BJ (cell line): ENCODE measurements at regions not wholly inside any gene's neighbourhood (a gene's known extent, or its start where the extent isn't known, plus 50 kb on each side); places are given as distances from the start of the nearest gene placed in this dataset.

ENCODE experiments used
- CTCF ChIA-PET: fragments of 350-600 bp; formaldehyde crosslinking; extraction: SDS; loops from one replicate; lab custom pipeline; 2021; ENCODE audit warnings: antibody characterized with exemption, inconsistent platforms; lab: Yijun Ruan, JAX
- POLR2A ChIA-PET: fragments of 300-600 bp; sonication (Branson Sonifier 250); formaldehyde crosslinking; extraction: SDS; loops from one replicate; lab custom pipeline; 2021; ENCODE audit warnings: antibody characterized with exemption; lab: Charles Lee
- DNase-seq: peaks from one replicate; pipeline ENCODE4 v3.0.0-alpha.2; 2011; ENCODE audit warnings: low read depth
- H3K27me3 ChIP-seq: 2 replicates; pipeline ENCODE4 v1.6.0; 2011; ENCODE audit warnings: low read length; ENCODE audit not compliant: control insufficient read depth, insufficient read depth
- H3K36me3 ChIP-seq: 2 replicates; pipeline ENCODE4 v1.5.1; 2011; ENCODE audit warnings: low read length; ENCODE audit not compliant: control insufficient read depth, insufficient read depth
- H3K4me3 ChIP-seq: 2 replicates; pipeline ENCODE4 v1.5.1; 2011; ENCODE audit warnings: low read depth, mild to moderate bottlenecking, control low read depth, low read length
- TF ChIP-seq, protein P1 (sequence below): IDR thresholded peaks from 2 replicates; pipeline ENCODE4 v1.5.1; 2011; ENCODE audit warnings: low read depth, mild to moderate bottlenecking, control low read depth, inconsistent platforms, low read length, moderate library complexity; ENCODE audit not compliant: insufficient read depth

DNA sequence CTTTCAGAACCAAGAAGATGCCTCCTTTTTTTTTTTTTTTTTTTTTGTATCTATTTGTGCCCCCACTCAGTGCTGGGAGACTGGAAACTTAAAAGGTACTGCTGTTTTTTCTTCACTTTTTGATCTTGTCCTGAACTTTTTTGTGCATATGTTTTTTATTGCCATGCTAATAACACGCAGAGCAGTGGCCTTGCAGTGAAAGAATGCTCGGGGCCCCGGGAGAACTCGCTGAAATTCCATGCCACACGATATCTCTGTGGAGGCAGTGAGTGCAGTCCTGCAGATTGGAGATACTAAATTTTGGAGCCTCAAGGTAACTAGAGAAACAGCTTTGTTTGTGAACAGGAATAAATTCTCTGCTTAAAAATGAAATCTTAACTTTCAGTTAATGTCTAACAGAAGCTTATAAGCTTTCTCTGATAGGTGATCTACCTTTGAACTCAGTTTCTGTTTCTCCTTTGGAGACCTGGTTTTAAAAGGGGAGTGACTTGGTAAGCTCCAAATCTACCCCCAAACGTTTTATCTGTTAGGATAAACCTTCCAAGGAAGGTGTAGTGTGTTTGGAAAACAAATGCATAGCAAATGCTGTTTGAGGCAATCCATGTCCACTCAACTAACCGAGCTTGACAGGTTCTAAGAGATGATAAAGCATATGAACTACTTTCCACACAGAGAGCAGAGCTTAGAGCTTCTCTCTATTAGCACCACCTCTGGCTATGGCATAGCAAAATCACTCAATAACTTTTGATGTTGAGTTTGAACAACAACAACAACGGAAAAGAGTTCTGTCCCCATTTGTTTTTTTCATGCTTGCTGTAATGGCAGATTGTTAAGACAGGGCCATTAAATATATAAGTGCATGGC lies 113.7 kb upstream of the PLXNA2 start:
- Histone ChIP-seq H3K36me3 (no peaks in the 10 kb centered on the region), H3K4me3 (no peak overlapping the region), H3K27me3 (no peaks in the 10 kb centered on the region)
- DNase-seq, result no peak
- TF ChIP-seq, protein P1, sequence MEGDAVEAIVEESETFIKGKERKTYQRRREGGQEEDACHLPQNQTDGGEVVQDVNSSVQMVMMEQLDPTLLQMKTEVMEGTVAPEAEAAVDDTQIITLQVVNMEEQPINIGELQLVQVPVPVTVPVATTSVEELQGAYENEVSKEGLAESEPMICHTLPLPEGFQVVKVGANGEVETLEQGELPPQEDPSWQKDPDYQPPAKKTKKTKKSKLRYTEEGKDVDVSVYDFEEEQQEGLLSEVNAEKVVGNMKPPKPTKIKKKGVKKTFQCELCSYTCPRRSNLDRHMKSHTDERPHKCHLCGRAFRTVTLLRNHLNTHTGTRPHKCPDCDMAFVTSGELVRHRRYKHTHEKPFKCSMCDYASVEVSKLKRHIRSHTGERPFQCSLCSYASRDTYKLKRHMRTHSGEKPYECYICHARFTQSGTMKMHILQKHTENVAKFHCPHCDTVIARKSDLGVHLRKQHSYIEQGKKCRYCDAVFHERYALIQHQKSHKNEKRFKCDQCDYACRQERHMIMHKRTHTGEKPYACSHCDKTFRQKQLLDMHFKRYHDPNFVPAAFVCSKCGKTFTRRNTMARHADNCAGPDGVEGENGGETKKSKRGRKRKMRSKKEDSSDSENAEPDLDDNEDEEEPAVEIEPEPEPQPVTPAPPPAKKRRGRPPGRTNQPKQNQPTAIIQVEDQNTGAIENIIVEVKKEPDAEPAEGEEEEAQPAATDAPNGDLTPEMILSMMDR, result no peak
- CTCF ChIA-PET, result interaction anchor here (1.0 kb wide), 1 partner anchor 10 kb away, joined by 5 read pairs; no protein-coding TSS in a partner anchor
- POLR2A ChIA-PET, result no interaction called here

DNA sequence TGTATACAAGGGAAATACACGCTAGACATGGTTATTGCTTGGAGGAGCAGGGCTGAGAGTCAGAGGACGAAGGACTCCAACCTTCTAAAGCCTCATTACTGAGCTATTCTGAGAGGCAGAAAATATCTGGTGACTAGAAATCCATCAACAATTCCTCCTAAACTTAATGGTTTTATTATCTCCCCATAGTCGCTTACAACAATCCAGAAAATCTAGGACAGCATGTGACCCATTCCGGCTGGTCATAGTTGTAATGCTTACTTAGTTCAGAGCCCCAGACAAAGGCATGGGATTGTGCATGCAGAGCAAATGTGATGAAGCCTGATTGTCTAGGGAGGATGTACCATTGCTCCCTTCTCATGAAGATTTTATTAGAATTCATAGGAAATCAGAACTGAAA lies 114.5 kb upstream of the PLXNA2 start:
- Histone ChIP-seq H3K27me3 (no peaks in the 10 kb centered on the region), H3K4me3 (no peak overlapping the region), H3K36me3 (no peaks in the 10 kb centered on the region)
- TF ChIP-seq, protein P1, result no peak
- ChIA-PET POLR2A (no interaction called here), CTCF (no interaction called here)
- DNase-seq, result no peak

DNA sequence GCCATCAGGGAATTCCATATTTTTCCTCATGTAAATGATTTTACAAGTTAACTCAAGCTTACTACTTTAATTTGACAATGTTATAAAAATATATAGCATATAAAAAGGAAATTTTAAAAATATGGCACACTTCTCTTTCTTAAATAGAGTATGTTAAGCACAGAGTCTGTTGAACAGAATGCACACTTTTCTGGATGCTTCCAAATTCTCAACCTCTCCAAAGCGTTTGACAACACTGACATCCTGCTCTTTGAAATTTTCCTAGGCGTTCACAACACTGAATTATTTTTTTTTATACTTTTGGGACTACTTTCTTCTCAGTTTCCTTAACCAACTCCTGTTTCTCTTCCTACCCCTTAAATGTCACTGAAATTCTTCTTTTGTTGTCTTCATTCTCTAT lies 117.8 kb upstream of the PLXNA2 start:
- TF ChIP-seq, protein P1, result no peak
- no peaks in the 10 kb centered on the region for H3K27me3 ChIP-seq
- no peak overlapping the region for H3K4me3 ChIP-seq
- ChIA-PET CTCF (no interaction called here), POLR2A (no interaction called here)
- H3K36me3 ChIP-seq, result no peaks in the 10 kb centered on the region
- no peak for DNase-seq

DNA sequence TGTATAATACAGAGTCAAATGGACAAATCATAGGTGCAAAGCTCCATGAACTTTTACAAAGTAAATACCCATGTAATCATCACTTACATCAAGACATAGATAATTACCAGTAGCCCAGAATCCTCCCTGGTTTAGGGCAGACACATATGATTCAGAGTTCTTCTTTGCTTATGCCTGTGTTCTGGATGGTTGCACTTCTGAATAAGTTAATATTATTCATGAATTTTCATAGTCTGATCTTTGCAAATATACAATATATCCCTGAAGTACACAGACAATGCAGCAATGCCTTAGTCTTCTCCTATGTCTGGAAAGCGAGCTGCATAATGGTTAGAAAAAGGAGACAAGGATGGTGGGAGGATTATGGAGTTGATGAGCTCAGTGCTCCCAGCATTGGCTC lies 122.4 kb upstream of the PLXNA2 start:
- no peak for DNase-seq
- POLR2A ChIA-PET, result no interaction called here
- no peaks in the 10 kb centered on the region for H3K27me3 ChIP-seq
- CTCF ChIA-PET, result no interaction called here
- H3K4me3 ChIP-seq, result no peak overlapping the region
- TF ChIP-seq, protein P1, result no peak
- no peaks in the 10 kb centered on the region for H3K36me3 ChIP-seq

DNA sequence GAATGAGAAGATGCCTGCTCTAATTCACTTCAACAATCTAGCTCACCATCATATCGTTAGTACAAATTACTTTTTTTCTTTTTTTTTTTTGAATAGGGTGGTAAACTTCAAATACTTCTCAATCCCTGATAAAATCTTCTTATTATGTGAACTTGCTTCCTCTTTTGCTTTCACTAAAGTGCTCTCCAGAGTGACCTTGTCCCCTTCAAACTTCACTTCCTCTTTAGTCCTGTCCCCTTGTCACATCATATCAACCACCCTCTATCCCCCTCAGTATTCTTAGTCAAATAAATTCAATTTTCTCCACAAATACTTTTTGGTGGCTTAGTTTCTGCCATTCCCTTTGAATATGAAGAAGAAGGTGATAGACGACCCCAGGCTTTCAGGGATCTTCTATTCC lies 124.9 kb upstream of the PLXNA2 start:
- no peak for DNase-seq
- POLR2A ChIA-PET, result no interaction called here
- H3K36me3 ChIP-seq, result no peaks in the 10 kb centered on the region
- CTCF ChIA-PET, result no interaction called here
- no peak overlapping the region for H3K4me3 ChIP-seq
- no peaks in the 10 kb centered on the region for H3K27me3 ChIP-seq
- TF ChIP-seq, protein P1, result no peak
